Adrenal gland (tissue), 5 donors: ENCODE measurements at regions not wholly inside any gene's neighbourhood (a gene's known extent, or its start where the extent isn't known, plus 50 kb on each side); places are given as distances from the start of the nearest gene placed in this dataset.

Experiments used
- POLR2A ChIP-seq, 2 donors: fragments of 450-650 bp; IDR thresholded peaks; one replicate each; pipeline ENCODE4 v1.6.1; 2017; ENCODE audit warnings: antibody characterized with exemption in 2 of 2, mild to moderate bottlenecking in 2 of 2, moderate library complexity in 1 of 2
- TF ChIP-seq, protein P1 (sequence below), 6 experiments: fragments of 450-650 bp in 4 of 6; fragments of 200-600 bp in 2 of 6; sonication (generic) in 1 of 6; IDR thresholded peaks; 1 replicate in 5 of 6; 2 replicates in 1 of 6; pipeline versions ENCODE4 v1.5.1 to v1.8.0; 2016 to 2021; ENCODE audit warnings: antibody characterized with exemption in 6 of 6, mild to moderate bottlenecking in 2 of 6, moderate library complexity in 1 of 6
- donor health status: DM: no; HTN: no; CAD: no.

DNA sequence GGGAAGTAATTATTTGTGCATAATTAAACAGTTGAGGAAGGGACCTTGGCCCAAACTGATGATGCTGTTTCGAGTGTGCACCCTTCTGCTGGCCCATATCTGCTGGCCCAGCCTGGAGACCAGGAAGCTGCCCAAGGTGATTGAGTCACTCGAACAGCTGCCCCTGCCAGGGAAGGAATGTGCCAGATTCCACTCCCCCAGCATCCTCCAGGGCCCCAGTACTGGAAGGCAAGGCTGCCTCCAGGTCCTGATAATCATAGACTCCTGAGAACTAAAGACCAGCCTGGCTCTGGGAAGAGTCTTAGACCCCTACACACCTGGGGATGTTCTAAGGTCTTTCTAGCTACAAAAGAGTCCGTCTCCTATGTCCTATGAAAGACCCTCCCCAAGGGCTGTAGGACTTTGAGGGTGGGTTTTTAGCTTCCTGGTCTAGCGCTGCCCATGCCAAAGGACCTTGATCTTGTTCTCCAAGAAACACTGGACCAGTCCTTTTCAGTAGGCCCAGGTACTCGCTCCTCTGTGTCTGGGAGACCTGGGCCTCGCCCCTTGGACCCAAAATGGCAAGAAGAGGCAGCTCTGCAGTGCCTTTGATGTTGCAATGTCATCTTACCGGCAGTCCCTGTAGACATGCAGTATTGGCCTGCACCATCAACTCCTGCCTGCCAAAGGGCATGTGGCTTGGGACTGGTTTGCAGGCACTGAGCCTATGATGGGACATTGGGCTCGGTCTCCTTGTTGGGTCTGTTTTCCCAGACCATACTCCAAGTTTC, 103.2 kb upstream of the GPR26 start:
- TF ChIP-seq, protein P1, sequence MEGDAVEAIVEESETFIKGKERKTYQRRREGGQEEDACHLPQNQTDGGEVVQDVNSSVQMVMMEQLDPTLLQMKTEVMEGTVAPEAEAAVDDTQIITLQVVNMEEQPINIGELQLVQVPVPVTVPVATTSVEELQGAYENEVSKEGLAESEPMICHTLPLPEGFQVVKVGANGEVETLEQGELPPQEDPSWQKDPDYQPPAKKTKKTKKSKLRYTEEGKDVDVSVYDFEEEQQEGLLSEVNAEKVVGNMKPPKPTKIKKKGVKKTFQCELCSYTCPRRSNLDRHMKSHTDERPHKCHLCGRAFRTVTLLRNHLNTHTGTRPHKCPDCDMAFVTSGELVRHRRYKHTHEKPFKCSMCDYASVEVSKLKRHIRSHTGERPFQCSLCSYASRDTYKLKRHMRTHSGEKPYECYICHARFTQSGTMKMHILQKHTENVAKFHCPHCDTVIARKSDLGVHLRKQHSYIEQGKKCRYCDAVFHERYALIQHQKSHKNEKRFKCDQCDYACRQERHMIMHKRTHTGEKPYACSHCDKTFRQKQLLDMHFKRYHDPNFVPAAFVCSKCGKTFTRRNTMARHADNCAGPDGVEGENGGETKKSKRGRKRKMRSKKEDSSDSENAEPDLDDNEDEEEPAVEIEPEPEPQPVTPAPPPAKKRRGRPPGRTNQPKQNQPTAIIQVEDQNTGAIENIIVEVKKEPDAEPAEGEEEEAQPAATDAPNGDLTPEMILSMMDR (IDR thresholded peaks at IDR 0.05) = no peak
- no peak for TF ChIP-seq POLR2A (IDR thresholded peaks at IDR 0.05)
